ENCODE measurements at regions not wholly inside any gene's neighbourhood (a gene's known extent, or its start where the extent isn't known, plus 50 kb on each side); places are given as distances from the start of the nearest gene placed in this dataset.

- no peak for TF ChIP-seq CTCF (IDR thresholded peaks at IDR 0.05)
- no peak for TF ChIP-seq EP300 (IDR thresholded peaks at IDR 0.05)
- no peak for TF ChIP-seq POLR2A (IDR thresholded peaks at IDR 0.05)
- no peak for TF ChIP-seq POLR2AphosphoS5 (IDR thresholded peaks at IDR 0.05)
Measured at GRCh38 chr2:153349603-153350002, 129.0 kb downstream of the RPRM start.
